Lower lobe of right lung (tissue), 2 donors: ENCODE measurements at regions not wholly inside any gene's neighbourhood (a gene's known extent, or its start where the extent isn't known, plus 50 kb on each side); places are given as distances from the start of the nearest gene placed in this dataset.
"Not testable (repeated sequence)": the region's sequence is repeated elsewhere in the genome, so short reads cannot be mapped to it uniquely, and the experiment has no call there.

ENCODE experiments used
- ATAC-seq, 2 donors: fragments of 200-7000 bp; cut with Tn5 transposase; one replicate each; pipeline ENCODE4 v1.9.1; 2020 to 2022; ENCODE audit warnings: mild to moderate bottlenecking in 2 of 2, moderate library complexity in 2 of 2
- DNase-seq: peaks from one replicate; pipeline ENCODE4 v3.0.0-alpha.2; 2020
- H3K27ac ChIP-seq: fragments of 200-600 bp; one replicate; pipeline ENCODE4 v1.8.0; 2022
- H3K27me3 ChIP-seq: fragments of 200-600 bp; one replicate; pipeline ENCODE4 v1.8.0; 2022; ENCODE audit warnings: low read depth
- H3K36me3 ChIP-seq: fragments of 200-600 bp; one replicate; pipeline ENCODE4 v1.8.0; 2022; ENCODE audit warnings: mild to moderate bottlenecking
- H3K4me1 ChIP-seq: fragments of 200-600 bp; one replicate; pipeline ENCODE4 v1.8.0; 2022
- H3K4me3 ChIP-seq: fragments of 200-600 bp; one replicate; pipeline ENCODE4 v1.8.0; 2022; ENCODE audit warnings: mild to moderate bottlenecking
- H3K9me3 ChIP-seq: fragments of 200-600 bp; one replicate; pipeline ENCODE4 v1.8.0; 2022
- intact Hi-C: fragments of 100-400 bp; cut with DNase I; formaldehyde crosslinking; loops from one replicate; pipeline ENCODE4 v1.11.0; 2022
- TF ChIP-seq, protein P1 (sequence below): fragments of 200-600 bp; IDR thresholded peaks from one replicate; pipeline ENCODE4 v1.8.0; 2022; ENCODE audit warnings: antibody characterized with exemption, mild to moderate bottlenecking
- donor health status: DM: no; HTN: yes; CAD: no; lungs with severe emphysema.

DNA sequence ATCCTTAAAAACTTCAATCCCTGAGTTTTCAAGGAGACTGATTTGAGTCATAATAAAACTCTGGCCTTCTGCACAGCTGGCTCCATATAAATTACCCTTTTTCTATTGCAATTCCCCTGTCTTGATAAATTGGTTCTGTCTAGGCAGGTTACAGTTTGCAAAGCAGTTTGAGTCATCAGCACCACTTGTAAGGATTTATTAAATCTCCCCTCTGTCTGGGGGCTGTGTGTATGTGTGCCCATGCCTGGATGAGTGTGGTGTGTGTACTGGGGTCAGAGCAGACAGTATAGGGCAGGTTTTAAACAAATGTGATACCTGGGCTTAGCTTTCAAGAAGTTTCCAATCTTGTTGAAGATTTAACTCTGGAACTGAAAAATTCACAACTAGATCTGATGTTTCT is 228.6 kb downstream of the FNDC1 start:
- TF ChIP-seq, protein P1, sequence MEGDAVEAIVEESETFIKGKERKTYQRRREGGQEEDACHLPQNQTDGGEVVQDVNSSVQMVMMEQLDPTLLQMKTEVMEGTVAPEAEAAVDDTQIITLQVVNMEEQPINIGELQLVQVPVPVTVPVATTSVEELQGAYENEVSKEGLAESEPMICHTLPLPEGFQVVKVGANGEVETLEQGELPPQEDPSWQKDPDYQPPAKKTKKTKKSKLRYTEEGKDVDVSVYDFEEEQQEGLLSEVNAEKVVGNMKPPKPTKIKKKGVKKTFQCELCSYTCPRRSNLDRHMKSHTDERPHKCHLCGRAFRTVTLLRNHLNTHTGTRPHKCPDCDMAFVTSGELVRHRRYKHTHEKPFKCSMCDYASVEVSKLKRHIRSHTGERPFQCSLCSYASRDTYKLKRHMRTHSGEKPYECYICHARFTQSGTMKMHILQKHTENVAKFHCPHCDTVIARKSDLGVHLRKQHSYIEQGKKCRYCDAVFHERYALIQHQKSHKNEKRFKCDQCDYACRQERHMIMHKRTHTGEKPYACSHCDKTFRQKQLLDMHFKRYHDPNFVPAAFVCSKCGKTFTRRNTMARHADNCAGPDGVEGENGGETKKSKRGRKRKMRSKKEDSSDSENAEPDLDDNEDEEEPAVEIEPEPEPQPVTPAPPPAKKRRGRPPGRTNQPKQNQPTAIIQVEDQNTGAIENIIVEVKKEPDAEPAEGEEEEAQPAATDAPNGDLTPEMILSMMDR: no peak
- no peaks in the 10 kb centered on the region for H3K4me1 ChIP-seq
- no peak overlapping the region for H3K4me3 ChIP-seq
- intact Hi-C loops: no loop called here
- H3K9me3 ChIP-seq: no peaks in the 10 kb centered on the region
- DNase-seq: no peak
- ATAC-seq: no peak
- no peak overlapping the region for H3K27ac ChIP-seq
- peaks cover 5% of the 10 kb centered on the region for H3K27me3 ChIP-seq
- no peaks in the 10 kb centered on the region for H3K36me3 ChIP-seq

DNA sequence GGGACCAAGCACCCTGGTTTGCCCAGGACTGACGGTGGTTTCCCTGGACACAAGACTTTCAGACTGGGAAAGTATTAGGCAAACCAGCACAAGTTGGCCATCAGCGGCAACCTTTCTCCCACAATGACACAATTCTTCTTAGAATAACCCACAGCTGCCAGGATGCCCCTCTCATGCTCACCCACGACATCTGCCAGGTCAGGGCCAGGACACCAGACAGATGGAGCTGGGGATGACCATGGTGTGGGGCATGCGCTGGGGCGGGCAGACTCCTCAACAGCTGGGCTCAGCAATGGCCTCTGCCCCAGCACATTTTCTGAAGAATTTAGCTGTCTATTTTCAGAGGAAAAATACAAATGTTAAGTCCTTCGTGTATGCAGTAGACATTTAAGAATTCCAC is 226.4 kb downstream of the FNDC1 start:
- no peak for ATAC-seq

DNA sequence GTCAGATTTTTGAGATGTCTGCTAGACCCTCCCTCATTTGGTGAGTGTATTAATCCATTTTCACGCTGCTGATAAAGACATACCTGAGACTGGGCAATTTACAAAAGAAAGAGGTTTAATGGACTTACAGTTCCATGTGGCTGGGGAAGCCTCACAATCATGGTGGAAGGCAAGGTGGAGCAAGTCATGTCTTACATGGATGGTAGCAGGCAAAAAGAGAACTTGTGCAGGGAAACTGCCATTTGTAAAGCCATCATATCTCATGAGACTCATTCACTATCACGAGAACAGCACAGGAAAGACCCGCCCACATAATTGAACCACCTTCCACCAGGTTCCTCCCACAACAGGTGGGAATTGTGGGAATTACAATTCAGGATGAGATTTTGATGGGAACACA is 223.5 kb downstream of the FNDC1 start:
- H3K4me1 ChIP-seq, ATAC-seq, H3K9me3 ChIP-seq, H3K27me3 ChIP-seq, H3K4me3 ChIP-seq, H3K27ac ChIP-seq, H3K36me3 ChIP-seq, DNase-seq, intact Hi-C loops: not testable (repeated sequence)

More for the DNA sequence above, 226.4 kb downstream of the FNDC1 start:
- H3K9me3 ChIP-seq: no peaks in the 10 kb centered on the region
- H3K27me3 ChIP-seq: peaks cover 5% of the 10 kb centered on the region
- TF ChIP-seq, protein P1: no peak
- H3K4me1 ChIP-seq: no peaks in the 10 kb centered on the region
- H3K4me3 ChIP-seq: no peak overlapping the region
- H3K27ac ChIP-seq: no peak overlapping the region
- DNase-seq: no peak
- no peaks in the 10 kb centered on the region for H3K36me3 ChIP-seq
- intact Hi-C loops: no loop called here

DNA sequence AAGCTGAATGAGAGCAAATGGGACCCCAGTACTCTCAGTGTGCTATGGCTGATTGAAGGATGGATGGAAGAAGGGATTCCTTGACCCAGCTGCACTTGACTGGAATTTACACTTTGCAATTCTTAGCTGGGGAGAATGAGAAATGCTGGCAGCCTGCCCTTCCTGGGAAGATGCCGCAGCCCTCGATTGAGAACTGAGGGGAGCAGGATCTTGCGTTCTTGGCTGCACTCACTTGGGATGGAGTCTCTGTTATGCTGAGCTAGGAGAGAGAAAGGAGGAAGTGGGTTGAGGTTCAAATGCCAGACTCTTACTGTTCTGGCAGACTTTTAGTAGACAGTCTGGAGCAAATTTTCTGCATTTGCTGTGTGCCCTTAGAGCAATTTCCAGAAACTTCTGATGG is 221.2 kb downstream of the FNDC1 start:
- Histone ChIP-seq H3K9me3 (no peaks in the 10 kb centered on the region), H3K36me3 (no peaks in the 10 kb centered on the region), H3K27me3 (no peaks in the 10 kb centered on the region), H3K27ac (no peak overlapping the region), H3K4me1 (no peaks in the 10 kb centered on the region), H3K4me3 (no peak overlapping the region)
- DNase-seq: no peak
- peak in 1 of 2 donors; percentile 30 for ATAC-seq
- TF ChIP-seq, protein P1: no peak
- intact Hi-C loops: no loop called here

DNA sequence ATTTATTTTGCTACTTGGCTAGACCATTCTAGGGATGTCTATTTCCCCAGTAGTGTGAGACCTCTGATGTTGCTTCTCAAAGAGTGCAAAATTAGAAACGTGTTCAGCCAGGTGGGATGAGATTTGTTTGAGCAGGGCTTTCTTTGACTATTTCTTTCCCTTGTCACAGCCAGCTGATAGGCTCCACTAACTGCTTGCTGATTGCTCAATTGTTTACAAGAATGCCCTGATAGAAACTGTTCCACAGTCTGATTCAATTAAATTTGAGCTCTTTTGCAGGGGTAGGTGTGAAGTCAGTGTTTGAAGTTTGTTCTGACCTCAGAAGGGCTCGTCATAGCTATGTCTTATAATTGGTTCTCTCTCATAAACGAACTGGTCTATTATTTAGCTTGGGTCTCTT is 220.5 kb downstream of the FNDC1 start:
- no peak for ATAC-seq
- TF ChIP-seq, protein P1: no peak
- DNase-seq: no peak

DNA sequence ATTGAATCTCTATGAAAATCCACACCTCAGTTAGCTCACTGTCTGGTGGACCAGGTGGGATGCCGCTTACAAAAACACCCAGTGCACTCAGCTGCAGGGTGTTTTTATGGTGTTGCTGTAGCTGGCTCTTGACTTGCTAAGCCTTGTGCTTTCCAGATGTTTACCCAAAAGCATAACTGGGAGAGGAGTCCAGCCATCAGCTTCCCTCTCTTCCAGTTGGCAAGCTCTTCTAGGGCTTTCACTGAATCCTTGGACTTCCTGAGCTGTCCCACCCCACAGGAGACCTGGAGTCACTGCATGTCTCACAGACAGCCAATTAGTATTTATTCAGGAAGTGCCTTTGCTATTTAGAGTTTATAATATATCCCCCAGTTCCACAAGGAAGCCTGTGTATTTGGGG is 210.9 kb downstream of the FNDC1 start:
- DNase-seq: no peak
- H3K4me3 ChIP-seq: no peak overlapping the region
- H3K27me3 ChIP-seq: no peaks in the 10 kb centered on the region
- H3K9me3 ChIP-seq: no peaks in the 10 kb centered on the region
- TF ChIP-seq, protein P1: no peak
- peaks cover 6% of the 10 kb centered on the region for H3K4me1 ChIP-seq
- H3K27ac ChIP-seq: no peak overlapping the region
- no peaks in the 10 kb centered on the region for H3K36me3 ChIP-seq
- ATAC-seq: no peak
- intact Hi-C loops: no loop called here

More for the DNA sequence above, 220.5 kb downstream of the FNDC1 start:
- intact Hi-C loops: no loop called here
- Histone ChIP-seq H3K27me3 (no peaks in the 10 kb centered on the region), H3K4me3 (no peak overlapping the region), H3K36me3 (no peaks in the 10 kb centered on the region), H3K9me3 (no peaks in the 10 kb centered on the region), H3K4me1 (no peaks in the 10 kb centered on the region), H3K27ac (no peak overlapping the region)
